Left kidney (tissue), 1 donor: ENCODE measurements at regions not wholly inside any gene's neighbourhood (a gene's known extent, or its start where the extent isn't known, plus 50 kb on each side); places are given as distances from the start of the nearest gene placed in this dataset.

Experiments used
- DNase-seq: peaks from one replicate; pipeline ENCODE4 v3.0.0-alpha.2; 2013

GRCh38 chr12:85509081-85509856 is 229.2 kb downstream of the ALX1 start:
- DNase-seq, result no peak

- DNase-seq, result no peak
These were observed 229.8 kb downstream of the ALX1 start for GRCh38 chr12:85509857-85510256.

GRCh38 chr12:85516039-85516438 is 236.0 kb downstream of the ALX1 start:
- DNase-seq, result no peak

GRCh38 chr12:85516667-85517325 is 236.8 kb downstream of the ALX1 start:
- no peak for DNase-seq

GRCh38 chr12:85519163-85519562 is 239.1 kb downstream of the ALX1 start:
- no peak for DNase-seq

GRCh38 chr12:85523197-85523596 is 243.2 kb downstream of the ALX1 start:
- no peak for DNase-seq

GRCh38 chr12:85527192-85527591 is 247.2 kb downstream of the ALX1 start:
- no peak for DNase-seq

GRCh38 chr12:85529896-85530295 is 249.9 kb downstream of the ALX1 start:
- no peak for DNase-seq

GRCh38 chr12:85530456-85530855 is 250.4 kb downstream of the ALX1 start:
- no peak for DNase-seq

- DNase-seq, result no peak
These were observed 251.3 kb downstream of the ALX1 start for GRCh38 chr12:85531341-85531740.

GRCh38 chr12:85549640-85550039 is 269.6 kb downstream of the ALX1 start:
- no peak for DNase-seq

GRCh38 chr12:85550924-85551323 is 270.9 kb downstream of the ALX1 start:
- DNase-seq, result no peak

GRCh38 chr12:85552461-85552860 is 272.4 kb downstream of the ALX1 start:
- no peak for DNase-seq

- DNase-seq, result no peak
These were observed 277.8 kb downstream of the ALX1 start for GRCh38 chr12:85557850-85558249.

GRCh38 chr12:85558684-85559083 is 277.5 kb downstream of the RASSF9 start:
- no peak for DNase-seq

GRCh38 chr12:85559127-85559526 is 277.1 kb downstream of the RASSF9 start:
- DNase-seq, result no peak

- DNase-seq, result no peak
These were observed 276.7 kb downstream of the RASSF9 start for GRCh38 chr12:85559536-85559935.

GRCh38 chr12:85562765-85563164 is 273.4 kb downstream of the RASSF9 start:
- no peak for DNase-seq

GRCh38 chr12:85564786-85565185 is 271.4 kb downstream of the RASSF9 start:
- no peak for DNase-seq

GRCh38 chr12:85568395-85569103 is 267.7 kb downstream of the RASSF9 start:
- DNase-seq, result no peak

- no peak for DNase-seq
These were observed 266.9 kb downstream of the RASSF9 start for GRCh38 chr12:85569261-85569660.

GRCh38 chr12:85572956-85573355 is 263.3 kb downstream of the RASSF9 start:
- no peak for DNase-seq

- DNase-seq, result no peak
These were observed 262.5 kb downstream of the RASSF9 start for GRCh38 chr12:85573635-85574214.
